ENCODE measurements at regions not wholly inside any gene's neighbourhood (a gene's known extent, or its start where the extent isn't known, plus 50 kb on each side); places are given as distances from the start of the nearest gene placed in this dataset.

DNA sequence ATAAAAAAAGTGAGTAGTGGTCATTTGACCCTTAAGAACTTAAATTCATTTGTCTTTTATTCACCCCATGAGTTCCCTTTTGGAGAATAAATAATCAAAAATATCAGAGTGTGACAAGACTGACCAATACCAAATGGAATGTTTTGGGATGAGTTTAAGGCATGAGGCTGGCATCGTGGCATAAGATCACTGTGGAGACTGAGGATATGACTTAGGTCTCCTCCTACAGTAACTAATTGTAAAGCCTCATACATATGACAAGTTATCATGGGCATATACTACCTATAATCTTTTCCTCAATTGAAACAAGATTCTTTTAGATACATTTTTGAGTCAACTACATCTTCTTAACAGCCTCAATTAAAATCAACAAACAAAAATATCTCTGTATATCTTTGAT, 782.0 kb downstream of the SLITRK1 start:
- no peak overlapping the region for H3K27ac Mint-ChIP-seq
- H3K9me2 ChIP-seq (ENCODE audit: insufficient read depth) = no peaks in the 10 kb centered on the region
- no peak overlapping the region for H3K4me3 ChIP-seq
- no peaks in the 10 kb centered on the region for H3K4me1 Mint-ChIP-seq
- H3K36me3 ChIP-seq (ENCODE audit: insufficient read depth) = no peaks in the 10 kb centered on the region
- no peaks in the 10 kb centered on the region for H3K27me3 ChIP-seq (ENCODE audit: insufficient read depth)
- no peaks in the 10 kb centered on the region for H3K4me1 ChIP-seq (ENCODE audit: insufficient read depth)
- no peak for TF ChIP-seq NANOG (IDR thresholded peaks at IDR 0.05; ENCODE audit: borderline replicate concordance)
- no peak for TF ChIP-seq ZNF331 (CRISPR knock-in tag; IDR thresholded peaks at IDR 0.05; ENCODE audit: low read depth)
- no peak for TF ChIP-seq STAT1 (IDR thresholded peaks at IDR 0.05; ENCODE audit: unreplicated experiment)
- no peak for TF ChIP-seq CREB1 (CRISPR knock-in tag; IDR thresholded peaks at IDR 0.05; ENCODE audit: low read depth)
- TF ChIP-seq EZH2 (IDR thresholded peaks at IDR 0.05; ENCODE audit: low read depth, unreplicated experiment) = no peak
- TF ChIP-seq, protein P1, sequence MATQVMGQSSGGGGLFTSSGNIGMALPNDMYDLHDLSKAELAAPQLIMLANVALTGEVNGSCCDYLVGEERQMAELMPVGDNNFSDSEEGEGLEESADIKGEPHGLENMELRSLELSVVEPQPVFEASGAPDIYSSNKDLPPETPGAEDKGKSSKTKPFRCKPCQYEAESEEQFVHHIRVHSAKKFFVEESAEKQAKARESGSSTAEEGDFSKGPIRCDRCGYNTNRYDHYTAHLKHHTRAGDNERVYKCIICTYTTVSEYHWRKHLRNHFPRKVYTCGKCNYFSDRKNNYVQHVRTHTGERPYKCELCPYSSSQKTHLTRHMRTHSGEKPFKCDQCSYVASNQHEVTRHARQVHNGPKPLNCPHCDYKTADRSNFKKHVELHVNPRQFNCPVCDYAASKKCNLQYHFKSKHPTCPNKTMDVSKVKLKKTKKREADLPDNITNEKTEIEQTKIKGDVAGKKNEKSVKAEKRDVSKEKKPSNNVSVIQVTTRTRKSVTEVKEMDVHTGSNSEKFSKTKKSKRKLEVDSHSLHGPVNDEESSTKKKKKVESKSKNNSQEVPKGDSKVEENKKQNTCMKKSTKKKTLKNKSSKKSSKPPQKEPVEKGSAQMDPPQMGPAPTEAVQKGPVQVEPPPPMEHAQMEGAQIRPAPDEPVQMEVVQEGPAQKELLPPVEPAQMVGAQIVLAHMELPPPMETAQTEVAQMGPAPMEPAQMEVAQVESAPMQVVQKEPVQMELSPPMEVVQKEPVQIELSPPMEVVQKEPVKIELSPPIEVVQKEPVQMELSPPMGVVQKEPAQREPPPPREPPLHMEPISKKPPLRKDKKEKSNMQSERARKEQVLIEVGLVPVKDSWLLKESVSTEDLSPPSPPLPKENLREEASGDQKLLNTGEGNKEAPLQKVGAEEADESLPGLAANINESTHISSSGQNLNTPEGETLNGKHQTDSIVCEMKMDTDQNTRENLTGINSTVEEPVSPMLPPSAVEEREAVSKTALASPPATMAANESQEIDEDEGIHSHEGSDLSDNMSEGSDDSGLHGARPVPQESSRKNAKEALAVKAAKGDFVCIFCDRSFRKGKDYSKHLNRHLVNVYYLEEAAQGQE (IDR thresholded peaks at IDR 0.05; ENCODE audit: unreplicated experiment) = no peak
- no peak for TF ChIP-seq JUNB (IDR thresholded peaks at IDR 0.05; ENCODE audit: unreplicated experiment)
- no peak for TF ChIP-seq ZNF114 (CRISPR knock-in tag; IDR thresholded peaks at IDR 0.05)
- no peak for TF ChIP-seq EZH2phosphoT487 (IDR thresholded peaks at IDR 0.05; ENCODE audit: unreplicated experiment)
- no peak for TF ChIP-seq POLR2AphosphoS5 (IDR thresholded peaks at IDR 0.05; ENCODE audit: low read depth)
- TF ChIP-seq, protein P2, sequence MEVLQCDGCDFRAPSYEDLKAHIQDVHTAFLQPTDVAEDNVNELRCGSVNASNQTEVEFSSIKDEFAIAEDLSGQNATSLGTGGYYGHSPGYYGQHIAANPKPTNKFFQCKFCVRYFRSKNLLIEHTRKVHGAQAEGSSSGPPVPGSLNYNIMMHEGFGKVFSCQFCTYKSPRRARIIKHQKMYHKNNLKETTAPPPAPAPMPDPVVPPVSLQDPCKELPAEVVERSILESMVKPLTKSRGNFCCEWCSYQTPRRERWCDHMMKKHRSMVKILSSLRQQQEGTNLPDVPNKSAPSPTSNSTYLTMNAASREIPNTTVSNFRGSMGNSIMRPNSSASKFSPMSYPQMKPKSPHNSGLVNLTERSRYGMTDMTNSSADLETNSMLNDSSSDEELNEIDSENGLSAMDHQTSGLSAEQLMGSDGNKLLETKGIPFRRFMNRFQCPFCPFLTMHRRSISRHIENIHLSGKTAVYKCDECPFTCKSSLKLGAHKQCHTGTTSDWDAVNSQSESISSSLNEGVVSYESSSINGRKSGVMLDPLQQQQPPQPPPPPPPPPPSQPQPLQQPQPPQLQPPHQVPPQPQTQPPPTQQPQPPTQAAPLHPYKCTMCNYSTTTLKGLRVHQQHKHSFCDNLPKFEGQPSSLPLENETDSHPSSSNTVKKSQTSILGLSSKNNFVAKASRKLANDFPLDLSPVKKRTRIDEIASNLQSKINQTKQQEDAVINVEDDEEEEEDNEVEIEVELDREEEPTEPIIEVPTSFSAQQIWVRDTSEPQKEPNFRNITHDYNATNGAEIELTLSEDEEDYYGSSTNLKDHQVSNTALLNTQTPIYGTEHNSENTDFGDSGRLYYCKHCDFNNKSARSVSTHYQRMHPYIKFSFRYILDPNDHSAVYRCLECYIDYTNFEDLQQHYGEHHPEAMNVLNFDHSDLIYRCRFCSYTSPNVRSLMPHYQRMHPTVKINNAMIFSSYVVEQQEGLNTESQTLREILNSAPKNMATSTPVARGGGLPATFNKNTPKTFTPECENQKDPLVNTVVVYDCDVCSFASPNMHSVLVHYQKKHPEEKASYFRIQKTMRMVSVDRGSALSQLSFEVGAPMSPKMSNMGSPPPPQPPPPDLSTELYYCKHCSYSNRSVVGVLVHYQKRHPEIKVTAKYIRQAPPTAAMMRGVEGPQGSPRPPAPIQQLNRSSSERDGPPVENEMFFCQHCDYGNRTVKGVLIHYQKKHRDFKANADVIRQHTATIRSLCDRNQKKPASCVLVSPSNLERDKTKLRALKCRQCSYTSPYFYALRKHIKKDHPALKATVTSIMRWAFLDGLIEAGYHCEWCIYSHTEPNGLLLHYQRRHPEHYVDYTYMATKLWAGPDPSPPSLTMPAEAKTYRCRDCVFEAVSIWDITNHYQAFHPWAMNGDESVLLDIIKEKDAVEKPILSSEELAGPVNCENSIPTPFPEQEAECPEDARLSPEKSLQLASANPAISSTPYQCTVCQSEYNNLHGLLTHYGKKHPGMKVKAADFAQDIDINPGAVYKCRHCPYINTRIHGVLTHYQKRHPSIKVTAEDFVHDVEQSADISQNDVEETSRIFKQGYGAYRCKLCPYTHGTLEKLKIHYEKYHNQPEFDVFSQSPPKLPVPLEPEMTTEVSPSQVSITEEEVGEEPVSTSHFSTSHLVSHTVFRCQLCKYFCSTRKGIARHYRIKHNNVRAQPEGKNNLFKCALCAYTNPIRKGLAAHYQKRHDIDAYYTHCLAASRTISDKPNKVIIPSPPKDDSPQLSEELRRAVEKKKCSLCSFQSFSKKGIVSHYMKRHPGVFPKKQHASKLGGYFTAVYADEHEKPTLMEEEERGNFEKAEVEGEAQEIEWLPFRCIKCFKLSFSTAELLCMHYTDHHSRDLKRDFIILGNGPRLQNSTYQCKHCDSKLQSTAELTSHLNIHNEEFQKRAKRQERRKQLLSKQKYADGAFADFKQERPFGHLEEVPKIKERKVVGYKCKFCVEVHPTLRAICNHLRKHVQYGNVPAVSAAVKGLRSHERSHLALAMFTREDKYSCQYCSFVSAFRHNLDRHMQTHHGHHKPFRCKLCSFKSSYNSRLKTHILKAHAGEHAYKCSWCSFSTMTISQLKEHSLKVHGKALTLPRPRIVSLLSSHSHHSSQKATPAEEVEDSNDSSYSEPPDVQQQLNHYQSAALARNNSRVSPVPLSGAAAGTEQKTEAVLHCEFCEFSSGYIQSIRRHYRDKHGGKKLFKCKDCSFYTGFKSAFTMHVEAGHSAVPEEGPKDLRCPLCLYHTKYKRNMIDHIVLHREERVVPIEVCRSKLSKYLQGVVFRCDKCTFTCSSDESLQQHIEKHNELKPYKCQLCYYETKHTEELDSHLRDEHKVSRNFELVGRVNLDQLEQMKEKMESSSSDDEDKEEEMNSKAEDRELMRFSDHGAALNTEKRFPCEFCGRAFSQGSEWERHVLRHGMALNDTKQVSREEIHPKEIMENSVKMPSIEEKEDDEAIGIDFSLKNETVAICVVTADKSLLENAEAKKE (CRISPR knock-in tag; IDR thresholded peaks at IDR 0.05) = no peak
- TF ChIP-seq, protein P3, sequence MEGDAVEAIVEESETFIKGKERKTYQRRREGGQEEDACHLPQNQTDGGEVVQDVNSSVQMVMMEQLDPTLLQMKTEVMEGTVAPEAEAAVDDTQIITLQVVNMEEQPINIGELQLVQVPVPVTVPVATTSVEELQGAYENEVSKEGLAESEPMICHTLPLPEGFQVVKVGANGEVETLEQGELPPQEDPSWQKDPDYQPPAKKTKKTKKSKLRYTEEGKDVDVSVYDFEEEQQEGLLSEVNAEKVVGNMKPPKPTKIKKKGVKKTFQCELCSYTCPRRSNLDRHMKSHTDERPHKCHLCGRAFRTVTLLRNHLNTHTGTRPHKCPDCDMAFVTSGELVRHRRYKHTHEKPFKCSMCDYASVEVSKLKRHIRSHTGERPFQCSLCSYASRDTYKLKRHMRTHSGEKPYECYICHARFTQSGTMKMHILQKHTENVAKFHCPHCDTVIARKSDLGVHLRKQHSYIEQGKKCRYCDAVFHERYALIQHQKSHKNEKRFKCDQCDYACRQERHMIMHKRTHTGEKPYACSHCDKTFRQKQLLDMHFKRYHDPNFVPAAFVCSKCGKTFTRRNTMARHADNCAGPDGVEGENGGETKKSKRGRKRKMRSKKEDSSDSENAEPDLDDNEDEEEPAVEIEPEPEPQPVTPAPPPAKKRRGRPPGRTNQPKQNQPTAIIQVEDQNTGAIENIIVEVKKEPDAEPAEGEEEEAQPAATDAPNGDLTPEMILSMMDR (conservative IDR thresholded peaks at IDR 0.05; ENCODE audit: low read depth in 2 of 2) = no peak
- TF ChIP-seq, protein P4, sequence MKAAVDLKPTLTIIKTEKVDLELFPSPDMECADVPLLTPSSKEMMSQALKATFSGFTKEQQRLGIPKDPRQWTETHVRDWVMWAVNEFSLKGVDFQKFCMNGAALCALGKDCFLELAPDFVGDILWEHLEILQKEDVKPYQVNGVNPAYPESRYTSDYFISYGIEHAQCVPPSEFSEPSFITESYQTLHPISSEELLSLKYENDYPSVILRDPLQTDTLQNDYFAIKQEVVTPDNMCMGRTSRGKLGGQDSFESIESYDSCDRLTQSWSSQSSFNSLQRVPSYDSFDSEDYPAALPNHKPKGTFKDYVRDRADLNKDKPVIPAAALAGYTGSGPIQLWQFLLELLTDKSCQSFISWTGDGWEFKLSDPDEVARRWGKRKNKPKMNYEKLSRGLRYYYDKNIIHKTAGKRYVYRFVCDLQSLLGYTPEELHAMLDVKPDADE (IDR thresholded peaks at IDR 0.05) = no peak
- no peaks in the 10 kb centered on the region for H3K79me2 ChIP-seq (replicated peaks; ENCODE audit: insufficient read depth)
- no peaks in the 10 kb centered on the region for H3K36me3 Mint-ChIP-seq (ENCODE audit: low read depth)
- no peak overlapping the region for H3K4me3 Mint-ChIP-seq
- H2AFZ ChIP-seq = no peak overlapping the region
- no peaks in the 10 kb centered on the region for H4K20me1 ChIP-seq (replicated peaks; ENCODE audit: insufficient read depth)
- no peak for DNase-seq (ENCODE audit: low spot score)
- no peaks in the 10 kb centered on the region for H3F3A ChIP-seq (replicated peaks; ENCODE audit: low read depth)
- peaks cover 3% of the 10 kb centered on the region; the same call in 1 of the 3 replicates for H3K9me3 Mint-ChIP-seq
- no peak for ATAC-seq
- H3K27me3 Mint-ChIP-seq (ENCODE audit: insufficient read depth, low read depth, poor library complexity) = no peaks in the 10 kb centered on the region
- no peak overlapping the region for H3K27ac ChIP-seq (ENCODE audit: low read depth)
- no peak overlapping the region for H3K4me2 ChIP-seq
